Coronary artery (tissue), 2 donors: ENCODE measurements at regions not wholly inside any gene's neighbourhood (a gene's known extent, or its start where the extent isn't known, plus 50 kb on each side); places are given as distances from the start of the nearest gene placed in this dataset.

Source experiments
- DNase-seq: peaks from one replicate; pipeline ENCODE4 v3.0.0-alpha.2; 2017; ENCODE audit warnings: low spot score
- H3K27ac ChIP-seq, 2 donors: fragments of 200-600 bp; sonication (generic); one replicate each; pipeline ENCODE4 v1.5.1; 2016 to 2019
- H3K4me3 ChIP-seq: fragments of 200-600 bp; sonication (generic); 2 replicates; pipeline ENCODE4 v1.5.1; 2016; ENCODE audit warnings: mild to moderate bottlenecking, moderate library complexity
- TF ChIP-seq, protein P1 (sequence below): fragments of 200-600 bp; sonication (generic); IDR thresholded peaks from one replicate; pipeline ENCODE4 v1.5.1; 2019; ENCODE audit warnings: antibody characterized with exemption

DNA sequence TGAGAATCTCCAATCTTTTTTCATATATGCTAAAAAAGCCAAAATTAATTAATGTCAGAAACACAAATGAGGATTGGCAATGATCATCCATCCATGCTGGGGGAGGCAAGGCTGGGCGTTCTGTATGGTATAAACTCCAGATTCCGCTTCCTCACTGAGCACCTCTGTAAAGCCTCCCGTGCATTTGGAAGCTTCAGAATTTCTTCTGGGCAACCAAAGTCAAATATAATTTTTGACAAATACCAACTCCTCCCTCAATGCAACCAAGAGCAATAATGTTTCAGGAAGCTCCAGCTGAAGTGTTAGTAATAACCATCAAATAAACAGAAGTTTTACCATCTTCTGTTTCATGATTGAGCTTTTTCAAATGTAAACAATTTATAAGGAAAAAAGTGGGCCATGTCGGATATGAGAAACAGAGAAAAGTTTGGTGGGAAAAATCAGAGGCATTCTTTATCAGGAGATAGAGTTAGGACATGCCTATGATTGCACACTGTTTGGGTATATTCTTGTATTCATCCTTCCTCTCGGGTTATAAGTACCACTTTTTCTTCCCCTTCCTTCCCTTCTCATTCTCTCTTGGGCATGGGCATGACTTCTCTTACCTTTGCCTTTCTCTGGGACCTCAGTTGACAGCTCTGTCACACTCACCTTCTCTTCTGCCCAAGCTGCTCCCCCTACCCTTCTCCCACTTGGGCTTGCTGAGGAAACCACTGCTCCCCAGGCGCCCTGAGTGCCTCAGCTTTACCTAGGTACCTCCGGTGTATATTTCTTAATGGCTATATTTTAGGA, 149.5 kb upstream of the ZEB2 start:
- Histone ChIP-seq H3K4me3 (no peak overlapping the region), H3K27ac (no peak overlapping the region)
- DNase-seq, result no peak
- TF ChIP-seq, protein P1, sequence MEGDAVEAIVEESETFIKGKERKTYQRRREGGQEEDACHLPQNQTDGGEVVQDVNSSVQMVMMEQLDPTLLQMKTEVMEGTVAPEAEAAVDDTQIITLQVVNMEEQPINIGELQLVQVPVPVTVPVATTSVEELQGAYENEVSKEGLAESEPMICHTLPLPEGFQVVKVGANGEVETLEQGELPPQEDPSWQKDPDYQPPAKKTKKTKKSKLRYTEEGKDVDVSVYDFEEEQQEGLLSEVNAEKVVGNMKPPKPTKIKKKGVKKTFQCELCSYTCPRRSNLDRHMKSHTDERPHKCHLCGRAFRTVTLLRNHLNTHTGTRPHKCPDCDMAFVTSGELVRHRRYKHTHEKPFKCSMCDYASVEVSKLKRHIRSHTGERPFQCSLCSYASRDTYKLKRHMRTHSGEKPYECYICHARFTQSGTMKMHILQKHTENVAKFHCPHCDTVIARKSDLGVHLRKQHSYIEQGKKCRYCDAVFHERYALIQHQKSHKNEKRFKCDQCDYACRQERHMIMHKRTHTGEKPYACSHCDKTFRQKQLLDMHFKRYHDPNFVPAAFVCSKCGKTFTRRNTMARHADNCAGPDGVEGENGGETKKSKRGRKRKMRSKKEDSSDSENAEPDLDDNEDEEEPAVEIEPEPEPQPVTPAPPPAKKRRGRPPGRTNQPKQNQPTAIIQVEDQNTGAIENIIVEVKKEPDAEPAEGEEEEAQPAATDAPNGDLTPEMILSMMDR, result no peak

DNA sequence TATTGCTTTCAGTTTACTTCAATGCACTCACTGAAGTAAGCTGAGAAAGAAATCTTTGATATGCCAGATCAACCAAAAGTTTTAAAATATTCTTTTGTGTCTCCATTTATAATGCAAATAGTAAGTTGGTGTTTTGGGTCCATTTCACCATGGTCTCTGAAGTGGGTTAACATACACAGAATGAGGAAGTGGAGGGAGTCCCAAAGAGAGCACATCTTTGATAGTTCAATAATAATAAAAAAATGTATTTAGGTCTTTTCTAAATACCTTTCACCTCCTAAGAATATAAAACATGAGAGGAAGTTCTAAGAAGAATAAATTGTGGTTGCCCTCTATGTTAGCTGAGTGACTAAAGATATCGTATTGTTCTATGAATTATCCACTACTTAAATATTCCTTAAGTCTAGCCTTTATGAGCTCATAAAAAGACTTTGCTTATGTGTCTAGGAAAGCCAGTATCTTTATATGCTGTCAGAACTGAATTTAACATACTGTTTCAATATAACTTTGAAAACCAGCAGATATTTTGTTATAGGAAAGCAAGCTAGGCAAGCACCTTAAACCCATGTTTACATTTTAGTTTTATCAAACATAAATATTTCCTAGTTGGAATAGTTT, 148.7 kb upstream of the ZEB2 start:
- no peak overlapping the region for H3K4me3 ChIP-seq
- no peak overlapping the region for H3K27ac ChIP-seq
- TF ChIP-seq, protein P1, result no peak
- no peak for DNase-seq

DNA sequence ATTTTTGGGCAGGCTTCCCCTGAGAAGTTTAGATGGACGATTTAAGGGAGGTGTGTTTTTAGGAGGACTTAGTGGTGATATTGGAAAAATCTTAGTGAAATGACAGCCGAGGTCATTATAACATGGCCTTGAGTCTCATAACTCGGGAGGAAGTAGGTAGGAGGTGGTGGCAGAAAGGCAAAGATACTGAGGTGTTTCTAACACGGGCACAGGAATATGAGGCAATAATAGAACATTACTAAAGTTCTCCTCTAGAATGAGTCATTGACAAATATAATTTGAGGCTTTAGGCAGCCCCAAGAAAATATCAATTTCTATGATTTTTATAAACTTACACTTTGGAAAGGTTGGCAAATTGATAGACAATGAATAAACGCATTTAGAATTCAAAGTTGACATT, 146.1 kb upstream of the ZEB2 start:
- TF ChIP-seq, protein P1, result no peak
- no peak for DNase-seq
- H3K27ac ChIP-seq, result no peak overlapping the region
- no peak overlapping the region for H3K4me3 ChIP-seq

DNA sequence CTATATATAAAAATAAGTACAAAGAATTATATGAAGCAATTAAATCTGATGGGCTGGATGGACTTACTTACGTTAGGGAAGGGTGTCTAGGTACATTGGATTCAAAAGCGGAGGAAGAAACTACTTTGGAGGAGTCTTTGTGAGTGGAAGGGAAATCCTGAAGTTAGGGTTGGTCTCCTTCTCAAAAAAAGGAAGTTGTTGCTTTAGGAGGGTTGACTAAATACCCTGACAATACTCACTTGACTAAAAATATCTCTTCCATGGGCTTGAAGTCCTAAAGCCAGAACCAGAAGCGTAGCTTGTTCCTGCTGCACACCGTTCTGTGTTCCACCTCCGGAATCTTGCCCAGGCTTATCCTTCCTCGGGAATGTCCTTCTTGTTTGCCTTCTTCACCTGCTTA, 143.3 kb upstream of the ZEB2 start:
- H3K27ac ChIP-seq, result peak overlapping the region in 1 of 2 donors; percentile 34
- TF ChIP-seq, protein P1, result no peak
- DNase-seq, result no peak
- H3K4me3 ChIP-seq, result no peak overlapping the region

DNA sequence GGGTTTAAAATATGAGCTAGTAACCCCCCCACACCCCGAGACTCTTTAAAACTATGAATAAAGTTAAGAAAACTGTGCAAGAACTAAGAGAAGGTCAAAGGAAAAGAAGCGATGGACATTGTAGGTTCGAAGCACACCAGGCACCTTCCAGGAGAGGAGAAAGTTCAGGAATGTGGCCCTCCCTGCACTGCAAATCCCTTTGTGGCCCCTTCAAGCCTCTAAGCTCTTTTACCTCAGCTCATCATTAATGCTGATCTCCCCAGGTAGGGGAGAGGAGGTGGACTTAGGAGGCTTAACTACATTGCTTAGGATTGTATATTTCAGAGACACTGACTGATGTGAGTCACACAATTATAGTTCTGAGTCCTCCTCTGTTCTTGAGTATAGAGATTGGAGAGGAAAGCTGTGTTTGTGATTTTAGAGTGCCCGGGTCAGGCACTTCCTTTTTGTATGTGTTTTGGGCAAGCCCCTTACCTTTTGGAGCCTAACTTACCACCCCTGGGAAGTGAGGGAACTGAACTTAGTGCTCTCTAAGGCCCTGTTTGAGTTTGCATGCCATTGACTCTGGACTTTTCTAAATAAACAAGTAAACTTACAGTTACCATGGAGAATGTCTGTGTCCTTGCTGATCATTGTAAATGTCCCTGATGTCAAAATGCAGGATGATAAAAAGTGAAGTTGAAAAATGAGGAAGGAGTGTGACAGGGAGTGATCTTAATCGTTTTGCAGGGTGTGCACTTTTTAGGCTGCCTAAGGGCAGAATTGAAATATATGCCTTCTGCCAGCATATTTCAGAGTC, 140.8 kb upstream of the ZEB2 start:
- H3K27ac ChIP-seq, result peak overlapping the region in 1 of 2 donors; percentile 45
- no peak for DNase-seq
- no peak overlapping the region for H3K4me3 ChIP-seq
- TF ChIP-seq, protein P1, result no peak

DNA sequence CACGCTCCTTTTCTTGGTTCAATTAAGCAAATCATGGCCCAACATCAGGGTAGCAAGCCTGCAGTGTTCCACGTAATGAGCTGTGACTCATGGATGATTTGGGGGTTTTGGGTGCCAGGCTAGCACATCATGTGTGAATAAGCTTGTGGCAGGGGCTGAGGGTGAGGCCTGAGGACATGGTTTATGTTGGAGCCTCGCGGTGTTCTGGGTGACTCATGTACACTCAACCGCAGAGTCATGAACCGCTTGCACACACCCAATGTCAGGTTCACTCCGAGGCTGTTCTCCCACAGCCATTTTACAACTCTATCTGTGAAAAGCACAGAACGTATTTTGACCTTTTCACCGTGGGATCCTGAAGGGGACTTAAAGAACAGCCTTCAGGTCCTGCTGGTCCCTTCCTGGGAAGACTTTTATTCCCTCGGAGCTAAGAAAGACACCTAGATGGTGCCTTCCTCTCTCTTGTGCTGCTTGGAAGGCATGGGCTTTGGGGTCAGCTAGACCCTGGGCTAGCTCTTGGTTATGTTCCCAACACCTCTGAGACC, 139.9 kb upstream of the ZEB2 start:
- DNase-seq, result no peak
- Histone ChIP-seq H3K27ac (peak overlapping the region in 1 of 2 donors; percentile 58), H3K4me3 (no peak overlapping the region)
- TF ChIP-seq, protein P1, result no peak
